Prostate gland (tissue), 2 donors: ENCODE measurements at regions not wholly inside any gene's neighbourhood (a gene's known extent, or its start where the extent isn't known, plus 50 kb on each side); places are given as distances from the start of the nearest gene placed in this dataset.

Experiments
- DNase-seq: peaks from one replicate; pipeline ENCODE4 v3.0.0-alpha.2; 2019; ENCODE audit warnings: low spot score
- H3K27ac ChIP-seq, 2 donors: fragments of 200-600 bp; sonication (generic); 2 replicates each; pipeline ENCODE4 v1.5.1; 2017 to 2019
- H3K27me3 ChIP-seq: fragments of 200-600 bp; sonication (generic); replicated peaks from 2 replicates; pipeline ENCODE4 v1.5.1; 2019; ENCODE audit not compliant: insufficient read depth
- H3K36me3 ChIP-seq, 2 donors: fragments of 200-600 bp; sonication (generic); 1 replicate in 1 of 2; 2 replicates in 1 of 2; pipeline versions ENCODE4 v1.5.1 to v1.8.1; 2017 to 2019
- H3K4me1 ChIP-seq: fragments of 200-600 bp; sonication (generic); replicated peaks from 2 replicates; pipeline ENCODE4 v1.5.1; 2019
- H3K4me3 ChIP-seq, 2 donors: fragments of 200-600 bp; sonication (generic); 2 replicates each; pipeline ENCODE4 v1.5.1; 2017 to 2019
- H3K9me3 ChIP-seq: fragments of 200-600 bp; sonication (generic); 2 replicates; pipeline ENCODE4 v1.5.1; 2017
- CTCF ChIP-seq, 4 experiments: fragments of 200-600 bp in 2 of 4; fragments of 450-650 bp in 2 of 4; sonication (generic) in 2 of 4; IDR thresholded peaks; 1 replicate in 3 of 4; 2 replicates in 1 of 4; pipeline ENCODE4 v1.5.1; 2016 to 2019; ENCODE audit warnings: antibody characterized with exemption in 4 of 4, mild to moderate bottlenecking in 2 of 4, moderate library complexity in 2 of 4
- POLR2A ChIP-seq: fragments of 450-650 bp; IDR thresholded peaks from one replicate; pipeline ENCODE4 v1.6.1; 2016; ENCODE audit warnings: antibody characterized with exemption, mild to moderate bottlenecking
- POLR2AphosphoS5 ChIP-seq: sonication (generic); formaldehyde crosslinking; IDR thresholded peaks from one replicate; pipeline ENCODE4 v1.6.1; 2017; ENCODE audit warnings: antibody characterized with exemption
- WGBS: methylation state at CpG from one replicate; pipeline ENCODE4 v1.1.5; 2018; 5-methylcytosine and 5-hydroxymethylcytosine counted together
- intact Hi-C: fragments of 100-400 bp; cut with DNase I; formaldehyde crosslinking; loops from one replicate; pipeline ENCODE4 v1.14.2; 2022

GRCh38 chr4:78989697-78990270 lies 50.5 kb upstream of the PAQR3 start:
- no peak for DNase-seq
- peak overlapping the region in 1 of 2 donors; percentile 31 for H3K27ac ChIP-seq
- intact Hi-C loops = loop anchor here (10.0 kb wide), 1 partner anchor 295 kb away; no protein-coding TSS in a partner anchor
- WGBS = 68% methylated on average over 19 of the region's 19 CpGs
- no peaks in the 10 kb centered on the region for H3K4me1 ChIP-seq
- no peaks in the 10 kb centered on the region for H3K27me3 ChIP-seq
- H3K36me3 ChIP-seq = no peaks in the 10 kb centered on the region
- no peak overlapping the region for H3K4me3 ChIP-seq
- TF ChIP-seq POLR2AphosphoS5 (peak; percentile 52), CTCF (IDR thresholded peaks at IDR 0.05) (no peak), POLR2A (no peak)
- H3K9me3 ChIP-seq = no peaks in the 10 kb centered on the region
